ENCODE measurements at regions not wholly inside any gene's neighbourhood (a gene's known extent, or its start where the extent isn't known, plus 50 kb on each side); places are given as distances from the start of the nearest gene placed in this dataset.

DNA sequence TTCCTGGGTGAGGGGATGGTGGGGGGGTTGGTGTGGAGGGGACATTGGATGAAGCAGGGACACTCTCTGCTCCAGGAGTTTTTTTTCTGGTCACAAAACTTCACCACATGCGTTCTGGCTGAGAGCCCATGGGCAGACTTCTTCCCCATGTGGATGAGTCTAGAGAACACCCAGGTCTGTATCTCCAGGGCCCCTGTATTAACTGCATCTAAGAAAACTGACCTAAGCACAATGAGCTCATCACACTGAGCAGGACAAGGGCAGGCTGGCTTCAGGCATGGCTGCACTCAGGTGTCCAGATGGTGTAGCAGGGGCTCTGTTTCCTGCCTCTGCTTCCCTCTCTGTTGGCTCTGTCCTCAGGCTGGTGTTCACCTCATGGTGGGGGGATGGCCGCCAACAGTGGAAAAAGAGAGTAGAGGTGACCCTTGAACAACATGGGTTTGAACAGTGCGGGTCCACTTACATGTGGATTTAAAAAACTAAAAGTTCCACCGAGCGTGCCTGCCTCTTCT, 85.3 kb upstream of the STC2 start:
- intact Hi-C loops (cut with DNase I) = no loop called here
- no peak for TF ChIP-seq POLR2A (IDR thresholded peaks at IDR 0.05)
- TF ChIP-seq, protein P1, sequence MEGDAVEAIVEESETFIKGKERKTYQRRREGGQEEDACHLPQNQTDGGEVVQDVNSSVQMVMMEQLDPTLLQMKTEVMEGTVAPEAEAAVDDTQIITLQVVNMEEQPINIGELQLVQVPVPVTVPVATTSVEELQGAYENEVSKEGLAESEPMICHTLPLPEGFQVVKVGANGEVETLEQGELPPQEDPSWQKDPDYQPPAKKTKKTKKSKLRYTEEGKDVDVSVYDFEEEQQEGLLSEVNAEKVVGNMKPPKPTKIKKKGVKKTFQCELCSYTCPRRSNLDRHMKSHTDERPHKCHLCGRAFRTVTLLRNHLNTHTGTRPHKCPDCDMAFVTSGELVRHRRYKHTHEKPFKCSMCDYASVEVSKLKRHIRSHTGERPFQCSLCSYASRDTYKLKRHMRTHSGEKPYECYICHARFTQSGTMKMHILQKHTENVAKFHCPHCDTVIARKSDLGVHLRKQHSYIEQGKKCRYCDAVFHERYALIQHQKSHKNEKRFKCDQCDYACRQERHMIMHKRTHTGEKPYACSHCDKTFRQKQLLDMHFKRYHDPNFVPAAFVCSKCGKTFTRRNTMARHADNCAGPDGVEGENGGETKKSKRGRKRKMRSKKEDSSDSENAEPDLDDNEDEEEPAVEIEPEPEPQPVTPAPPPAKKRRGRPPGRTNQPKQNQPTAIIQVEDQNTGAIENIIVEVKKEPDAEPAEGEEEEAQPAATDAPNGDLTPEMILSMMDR (IDR thresholded peaks at IDR 0.05) = no peak
- Histone ChIP-seq H3K4me1 (replicated peaks in 1 of 2) (no peaks in the 10 kb centered on the region), H3K4me3 (no peak overlapping the region), H3K27ac (no peak overlapping the region), H3K27me3 (peaks cover 5% of the 10 kb centered on the region), H3K36me3 (replicated peaks in 1 of 2) (no peaks in the 10 kb centered on the region), H3K9me3 (replicated peaks in 1 of 3) (no peaks in the 10 kb centered on the region)
- 83 to 92% (median 87%) methylated on average over 4 to 5 of the region's 5 CpGs for WGBS, 4 donors
- DNase-seq = no peak

DNA sequence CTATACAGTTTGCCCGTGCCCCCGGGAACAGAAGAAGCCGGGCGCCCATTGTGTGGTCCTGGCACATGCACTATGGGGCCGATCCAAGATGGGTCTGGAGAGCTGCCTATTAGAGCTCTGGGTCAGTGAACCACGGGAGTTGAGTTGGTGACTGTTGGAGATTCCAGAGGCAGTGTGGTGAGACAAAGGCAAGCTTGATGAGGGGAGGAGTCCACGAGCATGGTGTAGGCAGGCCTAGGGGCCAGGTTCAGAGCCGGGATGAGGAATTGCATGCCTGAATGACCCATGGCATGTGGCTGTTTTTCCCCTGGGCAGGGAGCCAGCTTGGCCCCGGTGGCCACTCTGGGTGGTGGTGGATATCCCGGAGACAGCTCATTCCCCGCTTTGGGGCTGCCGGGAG, 84.4 kb upstream of the STC2 start:
- Histone ChIP-seq H3K27ac (no peak overlapping the region), H3K4me3 (no peak overlapping the region), H3K27me3 (peaks cover 5% of the 10 kb centered on the region), H3K4me1 (replicated peaks in 1 of 2) (no peaks in the 10 kb centered on the region), H3K9me3 (replicated peaks in 1 of 3) (no peaks in the 10 kb centered on the region), H3K36me3 (replicated peaks in 1 of 2) (no peaks in the 10 kb centered on the region)
- no peak for TF ChIP-seq POLR2A (IDR thresholded peaks at IDR 0.05)
- TF ChIP-seq, protein P1 (IDR thresholded peaks at IDR 0.05) = no peak
- intact Hi-C loops (cut with DNase I) = no loop called here
- no peak for DNase-seq
- WGBS, 4 donors = 75 to 87% (median 79%) methylated on average over 8 to 12 of the region's 12 CpGs

DNA sequence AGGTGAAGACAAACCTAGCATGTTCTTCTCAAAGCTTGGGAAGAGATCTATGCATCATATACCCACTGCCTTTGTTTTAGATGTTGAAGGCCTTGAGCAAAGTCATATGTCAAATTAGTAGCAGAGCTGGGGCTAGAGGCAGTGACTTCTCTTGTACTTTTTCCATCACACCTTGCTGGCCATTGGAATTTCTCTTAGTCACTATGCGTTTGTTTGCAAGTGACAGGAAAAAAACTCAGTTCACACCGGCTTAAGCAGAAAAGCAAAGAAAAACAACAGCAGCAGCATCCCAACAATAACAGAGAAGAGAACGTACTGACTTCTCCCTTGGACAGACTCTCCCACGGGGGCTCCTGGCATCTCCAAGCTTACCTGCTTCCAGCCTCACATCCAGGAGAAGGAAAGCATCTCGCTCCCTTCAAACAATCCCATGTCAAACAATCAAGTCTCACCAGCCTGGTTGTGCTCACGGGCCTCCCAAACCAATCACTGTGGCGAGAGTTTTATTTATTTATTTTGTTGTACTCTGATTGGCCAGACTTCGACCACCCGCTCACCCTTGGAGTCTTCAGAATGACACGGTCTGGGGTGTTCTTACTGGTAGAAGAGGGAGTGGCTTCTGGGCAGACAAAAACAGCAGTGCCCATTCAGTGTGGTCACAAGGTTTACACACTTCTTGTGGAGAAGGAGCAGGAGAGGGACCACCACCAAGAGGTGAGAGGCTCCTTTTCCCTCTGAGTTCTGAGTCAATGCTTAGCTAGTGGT, 83.8 kb upstream of the STC2 start:
- H3K4me3 ChIP-seq = no peak overlapping the region
- 70 to 85% (median 74%) methylated on average over 10 of the region's 10 CpGs for WGBS, 4 donors
- no peaks in the 10 kb centered on the region for H3K4me1 ChIP-seq (replicated peaks in 1 of 2)
- DNase-seq = no peak
- no peaks in the 10 kb centered on the region for H3K36me3 ChIP-seq (replicated peaks in 1 of 2)
- intact Hi-C loops (cut with DNase I) = no loop called here
- TF ChIP-seq POLR2A (IDR thresholded peaks at IDR 0.05) = no peak
- TF ChIP-seq, protein P1 (IDR thresholded peaks at IDR 0.05) = no peak
- H3K27ac ChIP-seq = no peak overlapping the region
- peaks cover 5% of the 10 kb centered on the region for H3K27me3 ChIP-seq
- H3K9me3 ChIP-seq (replicated peaks in 1 of 3) = no peaks in the 10 kb centered on the region

DNA sequence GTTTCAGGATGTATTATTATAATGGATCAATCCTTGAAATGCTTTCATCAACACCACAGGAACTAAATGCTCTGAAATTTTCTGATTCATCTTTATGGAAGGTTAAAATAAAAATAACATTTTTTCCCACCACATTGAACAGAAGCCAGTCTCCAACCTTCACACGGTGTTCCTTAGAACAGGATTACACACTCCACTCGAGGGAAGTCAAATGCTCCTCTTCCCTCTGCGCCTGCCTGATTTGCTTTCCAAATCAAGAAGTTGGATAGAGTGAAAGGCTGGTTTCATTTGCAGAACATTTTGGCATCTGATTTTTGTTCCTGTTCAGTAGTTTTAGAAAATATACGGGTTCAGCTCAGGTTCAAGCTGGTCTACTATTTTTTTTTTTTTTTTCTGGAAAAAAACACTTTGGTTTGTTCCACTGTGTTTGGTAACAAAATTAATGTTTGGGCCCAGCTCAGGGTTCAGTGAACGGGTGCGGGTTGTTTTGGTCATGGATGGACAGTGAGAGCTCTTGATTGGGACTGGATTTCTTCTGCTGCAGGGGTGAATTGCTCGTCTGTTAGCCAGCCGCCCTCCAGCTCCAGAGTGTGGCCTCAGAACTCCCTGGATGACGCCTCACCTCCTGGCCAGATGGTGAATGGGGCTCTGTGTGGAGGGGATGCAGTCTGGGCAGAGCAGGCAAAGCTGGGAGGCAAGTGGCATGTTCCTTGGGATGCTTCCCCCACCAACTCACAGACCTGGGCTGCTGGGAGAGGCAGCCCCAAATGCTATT, 82.4 kb upstream of the STC2 start:
- H3K9me3 ChIP-seq (replicated peaks in 1 of 3) = no peaks in the 10 kb centered on the region
- DNase-seq = no peak
- H3K27me3 ChIP-seq = peaks cover 5% of the 10 kb centered on the region
- TF ChIP-seq POLR2A (IDR thresholded peaks at IDR 0.05) = no peak
- TF ChIP-seq, protein P1 (IDR thresholded peaks at IDR 0.05) = no peak
- intact Hi-C loops (cut with DNase I) = no loop called here
- H3K27ac ChIP-seq = no peak overlapping the region
- H3K4me1 ChIP-seq (replicated peaks in 1 of 2) = no peaks in the 10 kb centered on the region
- no peaks in the 10 kb centered on the region for H3K36me3 ChIP-seq (replicated peaks in 1 of 2)
- no peak overlapping the region for H3K4me3 ChIP-seq
- 76 to 89% (median 79%) methylated on average over 8 to 9 of the region's 9 CpGs for WGBS, 4 donors

All from adrenal gland (tissue), 9 donors.